Effector memory CD4-positive, alpha-beta T cell (primary cell): ENCODE measurements at regions not wholly inside any gene's neighbourhood (a gene's known extent, or its start where the extent isn't known, plus 50 kb on each side); places are given as distances from the start of the nearest gene placed in this dataset.

ENCODE experiments used
- DNase-seq, 3 donors: peaks; one replicate each; pipeline ENCODE4 v3.0.0-alpha.2; 2020
- H3K27ac ChIP-seq: 2 replicates; pipeline ENCODE4 v1.7.0; 2013; ENCODE audit warnings: mild to moderate bottlenecking, low read length, moderate library complexity; ENCODE audit not compliant: insufficient read depth, poor library complexity, severe bottlenecking
- H3K27me3 ChIP-seq: replicated peaks from 2 replicates; pipeline ENCODE4 v1.7.0; 2013; ENCODE audit warnings: mild to moderate bottlenecking, low read length; ENCODE audit not compliant: insufficient read depth, control insufficient read depth, poor library complexity, severe bottlenecking
- H3K36me3 ChIP-seq: 2 replicates; pipeline ENCODE4 v1.7.0; 2013; ENCODE audit warnings: mild to moderate bottlenecking, low read length, moderate library complexity; ENCODE audit not compliant: control insufficient read depth, insufficient read depth
- H3K4me1 ChIP-seq: 2 replicates; pipeline ENCODE4 v1.7.0; 2013; ENCODE audit warnings: low read length, mild to moderate bottlenecking; ENCODE audit not compliant: control insufficient read depth, insufficient read depth, poor library complexity, severe bottlenecking
- H3K4me3 ChIP-seq: 2 replicates; pipeline ENCODE4 v1.7.0; 2013; ENCODE audit warnings: low read length, low read depth, mild to moderate bottlenecking; ENCODE audit not compliant: insufficient read depth, poor library complexity, severe bottlenecking
- H3K9me3 ChIP-seq: 2 replicates; pipeline ENCODE4 v1.7.0; 2013; ENCODE audit warnings: mild to moderate bottlenecking, low read length, moderate library complexity; ENCODE audit not compliant: control insufficient read depth

- H3K27me3 ChIP-seq, result no peaks in the 10 kb centered on the region
- no peak for DNase-seq
- H3K4me3 ChIP-seq, result no peak overlapping the region
- no peaks in the 10 kb centered on the region for H3K9me3 ChIP-seq
- no peaks in the 10 kb centered on the region for H3K36me3 ChIP-seq
- no peak overlapping the region for H3K27ac ChIP-seq
- H3K4me1 ChIP-seq, result no peaks in the 10 kb centered on the region
Measured at GRCh38 chr4:24321616-24322015, 262.7 kb downstream of the DHX15 start.

GRCh38 chr4:24321131-24321530 lies 263.2 kb downstream of the DHX15 start:
- H3K4me1 ChIP-seq, result no peaks in the 10 kb centered on the region
- no peak overlapping the region for H3K4me3 ChIP-seq
- H3K9me3 ChIP-seq, result no peaks in the 10 kb centered on the region
- H3K27ac ChIP-seq, result no peak overlapping the region
- no peaks in the 10 kb centered on the region for H3K27me3 ChIP-seq
- no peaks in the 10 kb centered on the region for H3K36me3 ChIP-seq
- no peak for DNase-seq

- no peaks in the 10 kb centered on the region for H3K9me3 ChIP-seq
- H3K27me3 ChIP-seq, result no peaks in the 10 kb centered on the region
- no peak overlapping the region for H3K27ac ChIP-seq
- H3K4me3 ChIP-seq, result no peak overlapping the region
- no peaks in the 10 kb centered on the region for H3K4me1 ChIP-seq
- no peak for DNase-seq
- no peaks in the 10 kb centered on the region for H3K36me3 ChIP-seq
Measured at GRCh38 chr4:24319387-24319786, 265.0 kb downstream of the DHX15 start.

GRCh38 chr4:24315056-24315455 lies 269.3 kb downstream of the DHX15 start:
- no peak for DNase-seq
- Histone ChIP-seq H3K9me3 (no peaks in the 10 kb centered on the region), H3K4me1 (no peaks in the 10 kb centered on the region), H3K36me3 (no peaks in the 10 kb centered on the region), H3K27ac (no peak overlapping the region), H3K27me3 (no peaks in the 10 kb centered on the region), H3K4me3 (no peak overlapping the region)

GRCh38 chr4:24312261-24312913 lies 272.0 kb downstream of the DHX15 start:
- no peaks in the 10 kb centered on the region for H3K36me3 ChIP-seq

GRCh38 chr4:24303926-24304325 lies 280.4 kb downstream of the DHX15 start:
- Histone ChIP-seq H3K4me3 (no peak overlapping the region), H3K4me1 (no peaks in the 10 kb centered on the region), H3K27me3 (no peaks in the 10 kb centered on the region), H3K36me3 (no peaks in the 10 kb centered on the region), H3K27ac (no peak overlapping the region), H3K9me3 (no peaks in the 10 kb centered on the region)
- DNase-seq, result no peak

More at GRCh38 chr4:24312261-24312913, 272.0 kb downstream of the DHX15 start:
- no peak for DNase-seq
- Histone ChIP-seq H3K9me3 (no peaks in the 10 kb centered on the region), H3K4me3 (no peak overlapping the region), H3K27me3 (no peaks in the 10 kb centered on the region), H3K27ac (no peak overlapping the region), H3K4me1 (no peaks in the 10 kb centered on the region)

- no peak for DNase-seq
- no peak overlapping the region for H3K4me3 ChIP-seq
- H3K9me3 ChIP-seq, result no peaks in the 10 kb centered on the region
- H3K27ac ChIP-seq, result no peak overlapping the region
- no peaks in the 10 kb centered on the region for H3K4me1 ChIP-seq
- no peaks in the 10 kb centered on the region for H3K27me3 ChIP-seq
- H3K36me3 ChIP-seq, result no peaks in the 10 kb centered on the region
Measured at GRCh38 chr4:24298911-24299310, 285.4 kb downstream of the DHX15 start.

- H3K27me3 ChIP-seq, result no peaks in the 10 kb centered on the region
- no peak for DNase-seq
Measured at GRCh38 chr4:24287096-24287495, 297.3 kb downstream of the DHX15 start.

GRCh38 chr4:24285759-24286158 lies 298.6 kb downstream of the DHX15 start:
- no peak overlapping the region for H3K4me3 ChIP-seq
- H3K27me3 ChIP-seq, result no peaks in the 10 kb centered on the region
- no peaks in the 10 kb centered on the region for H3K9me3 ChIP-seq
- H3K36me3 ChIP-seq, result no peaks in the 10 kb centered on the region
- DNase-seq, result no peak
- no peaks in the 10 kb centered on the region for H3K4me1 ChIP-seq
- no peak overlapping the region for H3K27ac ChIP-seq

More at GRCh38 chr4:24287096-24287495, 297.3 kb downstream of the DHX15 start:
- Histone ChIP-seq H3K27ac (no peak overlapping the region), H3K4me3 (no peak overlapping the region), H3K9me3 (no peaks in the 10 kb centered on the region), H3K36me3 (no peaks in the 10 kb centered on the region), H3K4me1 (no peaks in the 10 kb centered on the region)

- Histone ChIP-seq H3K27me3 (no peaks in the 10 kb centered on the region), H3K36me3 (no peaks in the 10 kb centered on the region), H3K9me3 (no peaks in the 10 kb centered on the region), H3K4me1 (no peaks in the 10 kb centered on the region), H3K4me3 (no peak overlapping the region), H3K27ac (no peak overlapping the region)
- DNase-seq, result no peak
Measured at GRCh38 chr4:24282446-24282845, 301.9 kb downstream of the DHX15 start.
